Keratinocyte (primary cell): ENCODE measurements at regions not wholly inside any gene's neighbourhood (a gene's known extent, or its start where the extent isn't known, plus 50 kb on each side); places are given as distances from the start of the nearest gene placed in this dataset.

Source experiments
- DNase-seq: peaks from one replicate; pipeline ENCODE4 v3.0.0-alpha.2; 2011; ENCODE audit warnings: low read depth, missing footprints, low spot score
- FAIRE-seq: peaks from 2 replicates; lab custom pipeline; 2011; peaks lifted over from hg19 to GRCh38; lab: Jason Lieb, UNC
- H2AFZ ChIP-seq: 2 replicates; pipeline ENCODE4 v1.6.0; 2012; ENCODE audit warnings: low read length, control low read depth, inconsistent platforms; ENCODE audit not compliant: control insufficient read depth
- H3K27ac ChIP-seq: 2 replicates; pipeline ENCODE4 v1.5.1; 2011; ENCODE audit warnings: low read length; ENCODE audit not compliant: control insufficient read depth, insufficient read depth
- H3K27me3 ChIP-seq: 3 replicates; pipeline ENCODE4 v1.6.0; 2011; ENCODE audit warnings: low read length; ENCODE audit not compliant: control insufficient read depth, insufficient read depth; ENCODE audit errors: extremely low read depth
- H3K36me3 ChIP-seq, 2 experiments: 2 replicates in 1 of 2; 3 replicates in 1 of 2; pipeline ENCODE4 v1.5.1; 2011; ENCODE audit warnings: low read length in 2 of 2, mild to moderate bottlenecking in 1 of 2; ENCODE audit not compliant: control insufficient read depth in 2 of 2, insufficient read depth in 2 of 2; ENCODE audit errors: extremely low read depth in 1 of 2
- H3K4me1 ChIP-seq: 3 replicates; pipeline ENCODE4 v1.5.1; 2011; ENCODE audit warnings: low read length; ENCODE audit not compliant: control insufficient read depth, insufficient read depth; ENCODE audit errors: extremely low read depth
- H3K4me2 ChIP-seq: 3 replicates; pipeline ENCODE4 v1.6.0; 2011; ENCODE audit warnings: low read depth, low read length; ENCODE audit not compliant: control insufficient read depth, insufficient read depth; ENCODE audit errors: extremely low read depth
- H3K4me3 ChIP-seq, 3 experiments: fragments of 200-600 bp in 1 of 3; sonication (generic) in 1 of 3; 2 replicates in 2 of 3; 3 replicates in 1 of 3; pipeline ENCODE4 v1.5.1; 2011 to 2016; ENCODE audit warnings: low read length in 3 of 3, mild to moderate bottlenecking in 3 of 3, control low read depth in 2 of 3, inconsistent platforms in 1 of 3, low read depth in 1 of 3, mixed read lengths in 1 of 3, mixed run types in 1 of 3, moderate library complexity in 1 of 3; ENCODE audit not compliant: control insufficient read depth in 2 of 3, insufficient read depth in 2 of 3; ENCODE audit errors: extremely low read depth in 1 of 3
- H3K79me2 ChIP-seq: 2 replicates; pipeline ENCODE4 v1.6.0; 2012; ENCODE audit warnings: low read length; ENCODE audit not compliant: control insufficient read depth, insufficient read depth
- H3K9ac ChIP-seq: 3 replicates; pipeline ENCODE4 v1.6.0; 2011; ENCODE audit warnings: low read length; ENCODE audit not compliant: control insufficient read depth, insufficient read depth; ENCODE audit errors: extremely low read depth
- H3K9me1 ChIP-seq: 3 replicates; pipeline ENCODE4 v1.6.0; 2011; ENCODE audit warnings: low read length; ENCODE audit not compliant: control insufficient read depth, insufficient read depth; ENCODE audit errors: extremely low read depth
- H3K9me3 ChIP-seq: 2 replicates; pipeline ENCODE4 v1.5.1; 2012; ENCODE audit warnings: low read depth, low read length; ENCODE audit not compliant: control insufficient read depth
- H4K20me1 ChIP-seq: 3 replicates; pipeline ENCODE4 v1.6.0; 2011; ENCODE audit warnings: low read length; ENCODE audit not compliant: control insufficient read depth, insufficient read depth; ENCODE audit errors: extremely low read depth
- EZH2 ChIP-seq: IDR thresholded peaks from one replicate; pipeline ENCODE4 v1.6.1; 2012; ENCODE audit warnings: inconsistent platforms, mild to moderate bottlenecking, low read length, moderate library complexity
- dilution Hi-C: fragments of 300-500 bp; cut with MboI; formaldehyde crosslinking; loops from one replicate; pipeline ENCODE4 v1.7.0; 2020; ENCODE audit warnings: low sequenced_read_pairs; ENCODE audit not compliant: extremely low pct_ligation_motif_present
- TF ChIP-seq, protein P1 (sequence below), 3 experiments: IDR thresholded peaks in 1 of 3; conservative IDR thresholded peaks in 1 of 3; optimal IDR thresholded peaks in 1 of 3; 2 replicates in 2 of 3; 3 replicates in 1 of 3; pipeline versions ENCODE3 to v1.5.1; 2011; ENCODE audit warnings: low read length in 3 of 3, mild to moderate bottlenecking in 3 of 3, moderate library complexity in 2 of 3, control low read depth in 1 of 3, inconsistent platforms in 1 of 3; ENCODE audit not compliant: insufficient read depth in 2 of 3; ENCODE audit errors: extremely low read depth in 1 of 3

GRCh38 chr5:155316070-155316714, 302.6 kb downstream of the KIF4B start:
- FAIRE-seq, result no peak
- dilution Hi-C loops, result no loop called here
- no peak overlapping the region for H3K4me3 ChIP-seq
- H3K9ac ChIP-seq, result no peak overlapping the region
- no peaks in the 10 kb centered on the region for H3K79me2 ChIP-seq
- DNase-seq, result no peak
- H3K9me1 ChIP-seq, result no peaks in the 10 kb centered on the region
- H3K36me3 ChIP-seq, result no peaks in the 10 kb centered on the region
- TF ChIP-seq, protein P1, sequence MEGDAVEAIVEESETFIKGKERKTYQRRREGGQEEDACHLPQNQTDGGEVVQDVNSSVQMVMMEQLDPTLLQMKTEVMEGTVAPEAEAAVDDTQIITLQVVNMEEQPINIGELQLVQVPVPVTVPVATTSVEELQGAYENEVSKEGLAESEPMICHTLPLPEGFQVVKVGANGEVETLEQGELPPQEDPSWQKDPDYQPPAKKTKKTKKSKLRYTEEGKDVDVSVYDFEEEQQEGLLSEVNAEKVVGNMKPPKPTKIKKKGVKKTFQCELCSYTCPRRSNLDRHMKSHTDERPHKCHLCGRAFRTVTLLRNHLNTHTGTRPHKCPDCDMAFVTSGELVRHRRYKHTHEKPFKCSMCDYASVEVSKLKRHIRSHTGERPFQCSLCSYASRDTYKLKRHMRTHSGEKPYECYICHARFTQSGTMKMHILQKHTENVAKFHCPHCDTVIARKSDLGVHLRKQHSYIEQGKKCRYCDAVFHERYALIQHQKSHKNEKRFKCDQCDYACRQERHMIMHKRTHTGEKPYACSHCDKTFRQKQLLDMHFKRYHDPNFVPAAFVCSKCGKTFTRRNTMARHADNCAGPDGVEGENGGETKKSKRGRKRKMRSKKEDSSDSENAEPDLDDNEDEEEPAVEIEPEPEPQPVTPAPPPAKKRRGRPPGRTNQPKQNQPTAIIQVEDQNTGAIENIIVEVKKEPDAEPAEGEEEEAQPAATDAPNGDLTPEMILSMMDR (optimal IDR thresholded peaks at IDR 0.05 in 1 of 3, IDR thresholded peaks at IDR 0.05 in 1 of 3, conservative IDR thresholded peaks at IDR 0.05 in 1 of 3; ENCODE audit: extremely low read depth in 1 of 3, insufficient read depth in 2 of 3, low read length in 3 of 3), result no peak
- no peak for TF ChIP-seq EZH2
- H3K27ac ChIP-seq, result no peak overlapping the region
- no peaks in the 10 kb centered on the region for H3K27me3 ChIP-seq
- no peaks in the 10 kb centered on the region for H3K4me1 ChIP-seq
- H3K4me2 ChIP-seq, result no peak overlapping the region
- no peak overlapping the region for H2AFZ ChIP-seq
- H3K9me3 ChIP-seq, result peaks cover 4% of the 10 kb centered on the region
- H4K20me1 ChIP-seq, result no peaks in the 10 kb centered on the region

DNA sequence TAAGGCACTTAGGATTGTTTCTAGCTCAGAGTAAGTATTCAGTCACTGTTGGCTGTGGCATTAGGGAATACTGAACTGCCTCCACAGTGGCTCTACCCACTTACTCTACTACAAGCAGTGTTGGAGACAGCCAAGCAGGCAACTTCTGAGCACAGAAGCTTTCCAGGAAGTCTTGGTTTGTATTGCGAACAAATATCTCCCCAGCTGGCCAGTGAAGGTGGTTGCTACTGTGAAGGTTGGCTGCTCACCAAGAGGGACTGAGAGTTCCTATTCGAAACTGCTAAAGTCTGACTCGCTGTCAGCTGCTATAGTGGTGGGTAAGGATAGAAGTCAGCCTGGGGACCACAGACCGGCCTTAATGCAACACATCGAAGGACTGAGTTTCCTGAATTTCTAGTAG, 319.1 kb downstream of the KIF4B start:
- Histone ChIP-seq H3K27me3 (no peaks in the 10 kb centered on the region), H3K4me1 (no peaks in the 10 kb centered on the region), H3K9ac (no peak overlapping the region), H3K36me3 (no peaks in the 10 kb centered on the region), H3K79me2 (no peaks in the 10 kb centered on the region), H3K9me1 (no peaks in the 10 kb centered on the region), H3K4me3 (no peak overlapping the region), H4K20me1 (no peaks in the 10 kb centered on the region), H3K27ac (no peak overlapping the region), H3K9me3 (no peaks in the 10 kb centered on the region), H2AFZ (no peak overlapping the region), H3K4me2 (no peak overlapping the region)
- DNase-seq (no peak), FAIRE-seq (no peak)
- TF ChIP-seq EZH2, result no peak
- TF ChIP-seq, protein P1 (optimal IDR thresholded peaks at IDR 0.05 in 1 of 3, IDR thresholded peaks at IDR 0.05 in 1 of 3, conservative IDR thresholded peaks at IDR 0.05 in 1 of 3; ENCODE audit: extremely low read depth in 1 of 3, insufficient read depth in 2 of 3, low read length in 3 of 3), result no peak
- dilution Hi-C loops, result no loop called here
